ENCODE measurements at regions not wholly inside any gene's neighbourhood (a gene's known extent, or its start where the extent isn't known, plus 50 kb on each side); places are given as distances from the start of the nearest gene placed in this dataset.

DNA sequence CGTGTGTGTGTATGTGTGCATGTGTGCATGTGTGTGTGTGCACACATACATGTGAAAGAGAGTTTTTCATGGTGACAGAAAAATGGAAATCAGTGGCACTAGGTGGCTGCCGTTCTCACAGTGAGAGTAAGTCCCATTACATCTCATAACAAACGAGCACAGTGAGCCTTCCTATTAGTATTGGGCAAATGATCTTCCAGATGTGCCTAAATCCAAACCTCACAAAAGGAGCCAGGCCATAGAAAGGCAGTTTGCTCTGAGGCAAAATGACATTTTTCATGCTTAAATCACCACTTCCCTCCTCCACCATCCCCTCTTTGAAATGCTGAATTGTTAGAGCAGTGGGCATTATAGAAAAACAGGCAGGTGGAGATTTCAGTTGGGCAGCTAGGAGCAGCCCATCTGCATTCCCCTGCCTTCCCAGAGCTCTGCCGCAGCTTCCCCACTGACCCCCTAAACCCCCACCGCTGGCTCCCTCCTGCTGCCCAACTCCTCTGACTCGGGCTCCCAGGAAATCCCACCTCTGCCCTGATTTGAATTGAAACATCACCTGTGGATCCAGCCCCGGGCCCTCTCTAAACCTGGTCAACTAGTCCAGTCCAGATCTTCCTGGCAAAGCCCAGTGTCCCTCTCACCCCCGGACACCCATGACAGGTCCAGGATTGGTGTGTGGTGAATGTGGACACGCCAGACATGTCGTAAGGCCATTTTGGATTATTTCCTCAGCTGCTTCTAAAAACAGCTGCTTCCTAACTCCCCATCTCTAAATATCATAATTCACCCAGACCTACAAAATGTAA lies 190.5 kb downstream of the SEC16B start:
- no peak for TF ChIP-seq GABPA (IDR thresholded peaks at IDR 0.05; ENCODE audit: low read depth)
- TF ChIP-seq SPI1 (IDR thresholded peaks at IDR 0.05; ENCODE audit: borderline replicate concordance, low read depth): no peak
- TF ChIP-seq, protein P1, sequence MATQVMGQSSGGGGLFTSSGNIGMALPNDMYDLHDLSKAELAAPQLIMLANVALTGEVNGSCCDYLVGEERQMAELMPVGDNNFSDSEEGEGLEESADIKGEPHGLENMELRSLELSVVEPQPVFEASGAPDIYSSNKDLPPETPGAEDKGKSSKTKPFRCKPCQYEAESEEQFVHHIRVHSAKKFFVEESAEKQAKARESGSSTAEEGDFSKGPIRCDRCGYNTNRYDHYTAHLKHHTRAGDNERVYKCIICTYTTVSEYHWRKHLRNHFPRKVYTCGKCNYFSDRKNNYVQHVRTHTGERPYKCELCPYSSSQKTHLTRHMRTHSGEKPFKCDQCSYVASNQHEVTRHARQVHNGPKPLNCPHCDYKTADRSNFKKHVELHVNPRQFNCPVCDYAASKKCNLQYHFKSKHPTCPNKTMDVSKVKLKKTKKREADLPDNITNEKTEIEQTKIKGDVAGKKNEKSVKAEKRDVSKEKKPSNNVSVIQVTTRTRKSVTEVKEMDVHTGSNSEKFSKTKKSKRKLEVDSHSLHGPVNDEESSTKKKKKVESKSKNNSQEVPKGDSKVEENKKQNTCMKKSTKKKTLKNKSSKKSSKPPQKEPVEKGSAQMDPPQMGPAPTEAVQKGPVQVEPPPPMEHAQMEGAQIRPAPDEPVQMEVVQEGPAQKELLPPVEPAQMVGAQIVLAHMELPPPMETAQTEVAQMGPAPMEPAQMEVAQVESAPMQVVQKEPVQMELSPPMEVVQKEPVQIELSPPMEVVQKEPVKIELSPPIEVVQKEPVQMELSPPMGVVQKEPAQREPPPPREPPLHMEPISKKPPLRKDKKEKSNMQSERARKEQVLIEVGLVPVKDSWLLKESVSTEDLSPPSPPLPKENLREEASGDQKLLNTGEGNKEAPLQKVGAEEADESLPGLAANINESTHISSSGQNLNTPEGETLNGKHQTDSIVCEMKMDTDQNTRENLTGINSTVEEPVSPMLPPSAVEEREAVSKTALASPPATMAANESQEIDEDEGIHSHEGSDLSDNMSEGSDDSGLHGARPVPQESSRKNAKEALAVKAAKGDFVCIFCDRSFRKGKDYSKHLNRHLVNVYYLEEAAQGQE (IDR thresholded peaks at IDR 0.05; ENCODE audit: insufficient replicate concordance, low read depth): no peak
- no peak for TF ChIP-seq POLR2AphosphoS5 (IDR thresholded peaks at IDR 0.05; ENCODE audit: low read depth)
- TF ChIP-seq, protein P2, sequence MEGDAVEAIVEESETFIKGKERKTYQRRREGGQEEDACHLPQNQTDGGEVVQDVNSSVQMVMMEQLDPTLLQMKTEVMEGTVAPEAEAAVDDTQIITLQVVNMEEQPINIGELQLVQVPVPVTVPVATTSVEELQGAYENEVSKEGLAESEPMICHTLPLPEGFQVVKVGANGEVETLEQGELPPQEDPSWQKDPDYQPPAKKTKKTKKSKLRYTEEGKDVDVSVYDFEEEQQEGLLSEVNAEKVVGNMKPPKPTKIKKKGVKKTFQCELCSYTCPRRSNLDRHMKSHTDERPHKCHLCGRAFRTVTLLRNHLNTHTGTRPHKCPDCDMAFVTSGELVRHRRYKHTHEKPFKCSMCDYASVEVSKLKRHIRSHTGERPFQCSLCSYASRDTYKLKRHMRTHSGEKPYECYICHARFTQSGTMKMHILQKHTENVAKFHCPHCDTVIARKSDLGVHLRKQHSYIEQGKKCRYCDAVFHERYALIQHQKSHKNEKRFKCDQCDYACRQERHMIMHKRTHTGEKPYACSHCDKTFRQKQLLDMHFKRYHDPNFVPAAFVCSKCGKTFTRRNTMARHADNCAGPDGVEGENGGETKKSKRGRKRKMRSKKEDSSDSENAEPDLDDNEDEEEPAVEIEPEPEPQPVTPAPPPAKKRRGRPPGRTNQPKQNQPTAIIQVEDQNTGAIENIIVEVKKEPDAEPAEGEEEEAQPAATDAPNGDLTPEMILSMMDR (IDR thresholded peaks at IDR 0.05; ENCODE audit: insufficient read depth, low read length): no peak
- Histone ChIP-seq H3K27ac (replicated peaks) (no peak overlapping the region), H3K4me3 (replicated peaks; ENCODE audit: insufficient read depth, low read length) (no peak overlapping the region), H3K27me3 (ENCODE audit: insufficient read depth, poor library complexity, severe bottlenecking) (no peaks in the 10 kb centered on the region)
- DNase-seq (ENCODE audit: low read depth in 1 of 2, low spot score in 1 of 2): no peak

DNA sequence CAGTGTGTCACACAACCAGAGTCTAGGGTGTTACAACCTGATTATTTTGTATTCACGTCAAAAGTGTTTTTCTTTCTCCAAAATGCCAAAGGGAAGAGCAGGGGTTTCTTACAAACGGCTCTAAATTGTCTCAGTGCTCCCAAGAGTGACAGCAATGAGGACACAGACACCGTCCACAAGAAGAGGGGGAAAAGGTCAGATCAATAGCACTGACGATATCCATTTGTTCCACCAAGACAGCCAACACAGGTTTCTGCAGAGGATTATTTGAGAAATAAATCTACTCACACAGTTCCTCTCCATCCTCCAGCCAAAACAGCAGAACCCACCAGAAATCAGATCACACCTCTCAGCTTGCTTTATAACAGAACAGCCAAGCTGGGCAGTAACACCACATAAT lies 193.9 kb downstream of the SEC16B start:
- no peak overlapping the region for H3K4me3 ChIP-seq (replicated peaks; ENCODE audit: insufficient read depth, low read length)
- H3K27ac ChIP-seq (replicated peaks): no peak overlapping the region
- no peak for DNase-seq (ENCODE audit: low read depth in 1 of 2, low spot score in 1 of 2)
- TF ChIP-seq POLR2AphosphoS5 (IDR thresholded peaks at IDR 0.05; ENCODE audit: low read depth) (no peak), SPI1 (IDR thresholded peaks at IDR 0.05; ENCODE audit: borderline replicate concordance, low read depth) (no peak)
- TF ChIP-seq, protein P2 (IDR thresholded peaks at IDR 0.05; ENCODE audit: insufficient read depth, low read length): no peak
- TF ChIP-seq, protein P1 (IDR thresholded peaks at IDR 0.05; ENCODE audit: insufficient replicate concordance, low read depth): no peak
- no peaks in the 10 kb centered on the region for H3K27me3 ChIP-seq (ENCODE audit: insufficient read depth, poor library complexity, severe bottlenecking)

DNA sequence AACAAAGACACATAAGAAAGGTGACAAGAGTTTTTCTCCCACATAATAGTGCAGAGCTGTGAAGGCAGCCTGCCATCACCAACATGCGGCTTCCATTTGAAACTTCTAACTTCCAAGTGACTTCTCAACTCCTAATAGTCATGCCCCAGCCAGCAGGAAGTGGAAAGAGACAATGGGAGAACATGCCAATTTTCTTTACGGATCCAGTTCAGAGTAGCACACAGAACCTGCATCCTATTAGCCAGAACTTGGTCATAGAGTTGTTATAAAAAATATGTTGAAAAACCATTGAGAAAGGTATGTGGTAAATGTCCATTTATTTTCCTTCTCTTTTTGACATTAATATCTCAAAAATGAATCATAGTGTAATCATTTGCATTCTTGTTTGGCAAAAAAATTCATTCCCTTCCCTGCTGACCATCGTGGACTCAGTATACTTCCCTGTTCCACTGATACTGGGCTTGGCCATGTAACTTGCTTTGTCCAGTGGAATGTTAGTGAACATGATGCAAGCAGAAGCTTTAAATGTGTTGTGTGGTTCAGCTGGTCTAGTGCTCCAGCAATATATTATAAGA lies 197.4 kb downstream of the SEC16B start:
- DNase-seq (ENCODE audit: low read depth in 1 of 2, low spot score in 1 of 2): no peak

More for the DNA sequence above, 197.4 kb downstream of the SEC16B start:
- Histone ChIP-seq H3K27me3 (ENCODE audit: insufficient read depth, poor library complexity, severe bottlenecking) (no peaks in the 10 kb centered on the region), H3K27ac (replicated peaks) (no peak overlapping the region), H3K4me3 (replicated peaks; ENCODE audit: insufficient read depth, low read length) (no peak overlapping the region)
- TF ChIP-seq, protein P1 (IDR thresholded peaks at IDR 0.05; ENCODE audit: insufficient replicate concordance, low read depth): no peak
- no peak for TF ChIP-seq POLR2AphosphoS5 (IDR thresholded peaks at IDR 0.05; ENCODE audit: low read depth)
- no peak for TF ChIP-seq SPI1 (IDR thresholded peaks at IDR 0.05; ENCODE audit: borderline replicate concordance, low read depth)
- TF ChIP-seq, protein P2 (IDR thresholded peaks at IDR 0.05; ENCODE audit: insufficient read depth, low read length): no peak
- TF ChIP-seq GABPA (IDR thresholded peaks at IDR 0.05; ENCODE audit: low read depth): no peak
